Keratinocyte (primary cell): ENCODE measurements at regions not wholly inside any gene's neighbourhood (a gene's known extent, or its start where the extent isn't known, plus 50 kb on each side); places are given as distances from the start of the nearest gene placed in this dataset.

ENCODE experiments used
- DNase-seq: peaks from one replicate; pipeline ENCODE4 v3.0.0-alpha.2; 2011; ENCODE audit warnings: low read depth, missing footprints, low spot score
- FAIRE-seq: peaks from 2 replicates; lab custom pipeline; 2011; peaks lifted over from hg19 to GRCh38; lab: Jason Lieb, UNC
- H2AFZ ChIP-seq: 2 replicates; pipeline ENCODE4 v1.6.0; 2012; ENCODE audit warnings: low read length, control low read depth, inconsistent platforms; ENCODE audit not compliant: control insufficient read depth
- H3K27ac ChIP-seq: 2 replicates; pipeline ENCODE4 v1.5.1; 2011; ENCODE audit warnings: low read length; ENCODE audit not compliant: control insufficient read depth, insufficient read depth
- H3K27me3 ChIP-seq: 3 replicates; pipeline ENCODE4 v1.6.0; 2011; ENCODE audit warnings: low read length; ENCODE audit not compliant: control insufficient read depth, insufficient read depth; ENCODE audit errors: extremely low read depth
- H3K36me3 ChIP-seq, 2 experiments: 2 replicates in 1 of 2; 3 replicates in 1 of 2; pipeline ENCODE4 v1.5.1; 2011; ENCODE audit warnings: low read length in 2 of 2, mild to moderate bottlenecking in 1 of 2; ENCODE audit not compliant: control insufficient read depth in 2 of 2, insufficient read depth in 2 of 2; ENCODE audit errors: extremely low read depth in 1 of 2
- H3K4me1 ChIP-seq: 3 replicates; pipeline ENCODE4 v1.5.1; 2011; ENCODE audit warnings: low read length; ENCODE audit not compliant: control insufficient read depth, insufficient read depth; ENCODE audit errors: extremely low read depth
- H3K4me2 ChIP-seq: 3 replicates; pipeline ENCODE4 v1.6.0; 2011; ENCODE audit warnings: low read depth, low read length; ENCODE audit not compliant: control insufficient read depth, insufficient read depth; ENCODE audit errors: extremely low read depth
- H3K4me3 ChIP-seq, 3 experiments: fragments of 200-600 bp in 1 of 3; sonication (generic) in 1 of 3; 2 replicates in 2 of 3; 3 replicates in 1 of 3; pipeline ENCODE4 v1.5.1; 2011 to 2016; ENCODE audit warnings: low read length in 3 of 3, mild to moderate bottlenecking in 3 of 3, control low read depth in 2 of 3, inconsistent platforms in 1 of 3, low read depth in 1 of 3, mixed read lengths in 1 of 3, mixed run types in 1 of 3, moderate library complexity in 1 of 3; ENCODE audit not compliant: control insufficient read depth in 2 of 3, insufficient read depth in 2 of 3; ENCODE audit errors: extremely low read depth in 1 of 3
- H3K79me2 ChIP-seq: 2 replicates; pipeline ENCODE4 v1.6.0; 2012; ENCODE audit warnings: low read length; ENCODE audit not compliant: control insufficient read depth, insufficient read depth
- H3K9ac ChIP-seq: 3 replicates; pipeline ENCODE4 v1.6.0; 2011; ENCODE audit warnings: low read length; ENCODE audit not compliant: control insufficient read depth, insufficient read depth; ENCODE audit errors: extremely low read depth
- H3K9me1 ChIP-seq: 3 replicates; pipeline ENCODE4 v1.6.0; 2011; ENCODE audit warnings: low read length; ENCODE audit not compliant: control insufficient read depth, insufficient read depth; ENCODE audit errors: extremely low read depth
- H3K9me3 ChIP-seq: 2 replicates; pipeline ENCODE4 v1.5.1; 2012; ENCODE audit warnings: low read depth, low read length; ENCODE audit not compliant: control insufficient read depth
- H4K20me1 ChIP-seq: 3 replicates; pipeline ENCODE4 v1.6.0; 2011; ENCODE audit warnings: low read length; ENCODE audit not compliant: control insufficient read depth, insufficient read depth; ENCODE audit errors: extremely low read depth
- CTCF ChIP-seq, 3 experiments: IDR thresholded peaks in 1 of 3; conservative IDR thresholded peaks in 1 of 3; optimal IDR thresholded peaks in 1 of 3; 2 replicates in 2 of 3; 3 replicates in 1 of 3; pipeline versions ENCODE3 to v1.5.1; 2011; ENCODE audit warnings: low read length in 3 of 3, mild to moderate bottlenecking in 3 of 3, moderate library complexity in 2 of 3, control low read depth in 1 of 3, inconsistent platforms in 1 of 3; ENCODE audit not compliant: insufficient read depth in 2 of 3; ENCODE audit errors: extremely low read depth in 1 of 3
- EZH2 ChIP-seq: IDR thresholded peaks from one replicate; pipeline ENCODE4 v1.6.1; 2012; ENCODE audit warnings: inconsistent platforms, mild to moderate bottlenecking, low read length, moderate library complexity
- dilution Hi-C: fragments of 300-500 bp; cut with MboI; formaldehyde crosslinking; loops from one replicate; pipeline ENCODE4 v1.7.0; 2020; ENCODE audit warnings: low sequenced_read_pairs; ENCODE audit not compliant: extremely low pct_ligation_motif_present

GRCh38 chr2:16023506-16024360 is 83.4 kb downstream of the MYCN start:
- Histone ChIP-seq H3K36me3 (no peaks in the 10 kb centered on the region), H3K27me3 (no peaks in the 10 kb centered on the region)
- TF ChIP-seq EZH2 (no peak), CTCF (optimal IDR thresholded peaks at IDR 0.05 in 1 of 3, IDR thresholded peaks at IDR 0.05 in 1 of 3, conservative IDR thresholded peaks at IDR 0.05 in 1 of 3; ENCODE audit: extremely low read depth in 1 of 3, insufficient read depth in 2 of 3, low read length in 3 of 3) (no peak)

GRCh38 chr2:16022548-16023240 is 82.3 kb downstream of the MYCN start:
- FAIRE-seq, result no peak
- Histone ChIP-seq H3K9ac (no peak overlapping the region), H3K27me3 (no peaks in the 10 kb centered on the region), H3K36me3 (no peaks in the 10 kb centered on the region), H2AFZ (no peak overlapping the region), H3K4me1 (no peaks in the 10 kb centered on the region), H3K4me3 (no peak overlapping the region), H3K4me2 (no peak overlapping the region), H3K27ac (no peak overlapping the region), H4K20me1 (no peaks in the 10 kb centered on the region), H3K79me2 (no peaks in the 10 kb centered on the region), H3K9me3 (no peaks in the 10 kb centered on the region), H3K9me1 (no peaks in the 10 kb centered on the region)
- TF ChIP-seq CTCF (optimal IDR thresholded peaks at IDR 0.05 in 1 of 3, IDR thresholded peaks at IDR 0.05 in 1 of 3, conservative IDR thresholded peaks at IDR 0.05 in 1 of 3; ENCODE audit: extremely low read depth in 1 of 3, insufficient read depth in 2 of 3, low read length in 3 of 3) (no peak), EZH2 (no peak)
- dilution Hi-C loops, result no loop called here
- no peak for DNase-seq

More at GRCh38 chr2:16023506-16024360, 83.4 kb downstream of the MYCN start:
- H3K9me1 ChIP-seq, result no peaks in the 10 kb centered on the region
- H3K9me3 ChIP-seq, result no peaks in the 10 kb centered on the region
- no peak for FAIRE-seq
- H3K27ac ChIP-seq, result no peak overlapping the region
- no peak overlapping the region for H3K9ac ChIP-seq
- H3K4me1 ChIP-seq, result no peaks in the 10 kb centered on the region
- H3K4me2 ChIP-seq, result no peak overlapping the region
- H4K20me1 ChIP-seq, result no peaks in the 10 kb centered on the region
- H2AFZ ChIP-seq, result no peak overlapping the region
- no peak overlapping the region for H3K4me3 ChIP-seq
- no peak for DNase-seq
- H3K79me2 ChIP-seq, result no peaks in the 10 kb centered on the region
- dilution Hi-C loops, result no loop called here
